ENCODE measurements at regions not wholly inside any gene's neighbourhood (a gene's known extent, or its start where the extent isn't known, plus 50 kb on each side); places are given as distances from the start of the nearest gene placed in this dataset.
"Not testable (repeated sequence)": the region's sequence is repeated elsewhere in the genome, so short reads cannot be mapped to it uniquely, and the experiment has no call there.

GRCh38 chr6:21942897-21943296 lies 349.3 kb downstream of the SOX4 start:
- Histone ChIP-seq H3K4me3 (ENCODE audit: low read length) (no peak overlapping the region), H3K36me3 (ENCODE audit: control insufficient read depth, insufficient read depth, low read length) (peaks cover 37% of the 10 kb centered on the region), H3K9me3 (ENCODE audit: control insufficient read depth, low read length) (no peaks in the 10 kb centered on the region), H3K4me1 (ENCODE audit: control insufficient read depth, insufficient read depth, low read length) (no peaks in the 10 kb centered on the region), H3K27me3 (ENCODE audit: control insufficient read depth, insufficient read depth, low read length, poor library complexity, severe bottlenecking) (no peaks in the 10 kb centered on the region), H3K9ac (ENCODE audit: extremely low read depth, low read length, poor library complexity, severe bottlenecking) (no peak overlapping the region), H3K27ac (ENCODE audit: low read depth, low read length) (no peak overlapping the region)
- no peak for TF ChIP-seq CTCF (conservative IDR thresholded peaks at IDR 0.05)
- H3K9me3 Mint-ChIP-seq, result no peaks in the 10 kb centered on the region
- H3K27ac Mint-ChIP-seq, result peak overlapping the region; percentile 27
- no peak for DNase-seq
- H3K36me3 Mint-ChIP-seq (ENCODE audit: low read depth), result peaks cover 27% of the 10 kb centered on the region
- 95 to 100% methylated on average over 1 to 6 of the region's 6 CpGs for WGBS, 2 experiments (ENCODE audit: insufficient coverage in 1 of 2, insufficient read length in 1 of 2)
- no peak overlapping the region for H3K4me3 Mint-ChIP-seq
- peaks cover 9% of the 10 kb centered on the region for H3K4me1 Mint-ChIP-seq
- H3K27me3 Mint-ChIP-seq (ENCODE audit: insufficient read depth), result no peaks in the 10 kb centered on the region

GRCh38 chr6:21946298-21946783 lies 350.5 kb downstream of the PRL start:
- Mint-ChIP-seq H3K4me3 (no peak overlapping the region), H3K27ac (no peak overlapping the region), H3K36me3 (ENCODE audit: low read depth) (peaks cover 27% of the 10 kb centered on the region), H3K27me3 (ENCODE audit: insufficient read depth) (no peaks in the 10 kb centered on the region), H3K4me1 (peaks cover 21% of the 10 kb centered on the region), H3K9me3 (no peaks in the 10 kb centered on the region)
- Histone ChIP-seq H3K36me3 (ENCODE audit: control insufficient read depth, insufficient read depth, low read length) (peaks cover 29% of the 10 kb centered on the region), H3K9me3 (ENCODE audit: control insufficient read depth, low read length) (no peaks in the 10 kb centered on the region), H3K27ac (ENCODE audit: low read depth, low read length) (no peak overlapping the region), H3K9ac (ENCODE audit: extremely low read depth, low read length, poor library complexity, severe bottlenecking) (no peak overlapping the region), H3K27me3 (ENCODE audit: control insufficient read depth, insufficient read depth, low read length, poor library complexity, severe bottlenecking) (no peaks in the 10 kb centered on the region), H3K4me3 (ENCODE audit: low read length) (no peak overlapping the region), H3K4me1 (ENCODE audit: control insufficient read depth, insufficient read depth, low read length) (no peaks in the 10 kb centered on the region)
- WGBS, 2 experiments (ENCODE audit: insufficient coverage in 1 of 2, insufficient read length in 1 of 2), result 69 to 94% methylated on average over 3 to 4 of the region's 4 CpGs
- TF ChIP-seq CTCF (conservative IDR thresholded peaks at IDR 0.05), result no peak
- no peak for DNase-seq

GRCh38 chr6:21947227-21947626 lies 349.6 kb downstream of the PRL start:
- not testable (repeated sequence) for H3K4me3 Mint-ChIP-seq; H3K9me3 Mint-ChIP-seq; H3K4me1 ChIP-seq (ENCODE audit: control insufficient read depth, insufficient read depth, low read length); H3K9ac ChIP-seq (ENCODE audit: extremely low read depth, low read length, poor library complexity, severe bottlenecking); DNase-seq; H3K27me3 Mint-ChIP-seq (ENCODE audit: insufficient read depth); H3K9me3 ChIP-seq (ENCODE audit: control insufficient read depth, low read length); H3K27ac ChIP-seq (ENCODE audit: low read depth, low read length); H3K4me3 ChIP-seq (ENCODE audit: low read length); H3K27me3 ChIP-seq (ENCODE audit: control insufficient read depth, insufficient read depth, low read length, poor library complexity, severe bottlenecking)
- Mint-ChIP-seq H3K4me1 (peaks cover 28% of the 10 kb centered on the region), H3K27ac (peak overlapping the region; percentile 82), H3K36me3 (ENCODE audit: low read depth) (peaks cover 27% of the 10 kb centered on the region)
- WGBS, 2 experiments (ENCODE audit: insufficient coverage in 1 of 2, insufficient read length in 1 of 2), result 93 to 96% methylated on average over 3 of the region's 3 CpGs
- peaks cover 28% of the 10 kb centered on the region for H3K36me3 ChIP-seq (ENCODE audit: control insufficient read depth, insufficient read depth, low read length)

All from endodermal cell (in vitro differentiated cells).